IPS-NIHi7 (cell line): ENCODE measurements at regions not wholly inside any gene's neighbourhood (a gene's known extent, or its start where the extent isn't known, plus 50 kb on each side); places are given as distances from the start of the nearest gene placed in this dataset.

Experiments used
- DNase-seq: peaks from one replicate; pipeline ENCODE4 v3.0.0; 2012; ENCODE audit warnings: mixed read lengths; ENCODE audit errors: extremely low spot score

GRCh38 chr13:38606699-38607535, 80.0 kb upstream of the FREM2 start:
- peak; percentile 22 for DNase-seq

DNA sequence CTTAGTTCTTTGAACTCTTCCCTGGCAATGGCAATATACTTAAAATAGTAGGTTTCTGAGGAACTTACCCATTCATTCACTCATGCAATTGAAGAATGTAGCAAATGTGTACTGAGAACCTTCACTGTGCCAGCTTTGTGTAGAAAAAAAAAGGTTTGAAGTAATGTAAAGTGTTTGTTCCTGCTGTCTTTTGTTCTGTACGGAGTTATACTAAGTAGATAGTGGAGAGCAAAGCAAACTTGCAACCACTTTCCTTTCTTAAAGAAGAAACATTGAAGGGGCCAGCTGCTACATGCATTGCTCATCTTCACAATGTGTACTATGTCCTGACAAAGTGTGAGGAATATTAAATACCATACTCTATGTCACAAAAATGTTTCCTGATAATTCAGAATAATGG, 68.9 kb upstream of the FREM2 start:
- no peak for DNase-seq

- DNase-seq = no peak
Observed at GRCh38 chr13:38618336-38618735, 68.5 kb upstream of the FREM2 start.

DNA sequence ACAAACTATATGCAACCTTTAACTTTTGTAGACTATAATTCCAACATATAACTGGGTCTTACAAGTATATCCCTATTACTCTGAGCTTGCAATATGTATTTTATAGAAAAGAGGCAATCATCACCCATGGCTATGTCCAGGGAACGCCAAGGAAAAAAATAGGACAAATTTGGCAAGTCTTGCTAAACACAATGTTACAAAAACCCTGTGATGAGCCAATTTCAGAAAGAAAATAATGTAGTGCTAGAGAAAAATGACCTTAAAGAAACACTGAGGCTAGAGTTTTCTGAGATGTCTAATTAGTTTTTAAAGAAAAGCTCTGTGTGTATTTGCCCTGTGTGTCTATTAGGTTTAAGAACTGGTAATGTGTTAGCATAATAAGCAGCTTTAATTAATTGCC, 68.0 kb upstream of the FREM2 start:
- no peak for DNase-seq

DNA sequence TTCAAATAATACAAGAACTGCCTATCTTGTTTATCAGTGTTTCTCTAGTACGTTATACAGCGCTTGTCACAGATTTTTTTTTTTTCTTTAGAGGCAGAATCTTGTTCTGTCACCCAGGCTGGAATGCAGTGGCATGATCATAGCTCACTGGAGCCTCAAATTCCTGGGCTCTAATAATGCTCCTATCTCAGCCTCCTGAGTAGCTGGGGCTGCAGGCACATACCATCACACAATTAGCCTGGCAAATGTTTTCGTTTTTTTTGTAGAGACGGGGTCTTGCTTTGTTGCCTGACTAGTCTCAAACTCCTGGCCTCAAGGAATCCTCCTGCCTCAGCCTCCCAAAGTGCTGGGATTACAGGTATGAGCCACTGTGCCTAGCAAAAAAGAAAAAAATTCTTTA, 66.0 kb upstream of the FREM2 start:
- no peak for DNase-seq

DNA sequence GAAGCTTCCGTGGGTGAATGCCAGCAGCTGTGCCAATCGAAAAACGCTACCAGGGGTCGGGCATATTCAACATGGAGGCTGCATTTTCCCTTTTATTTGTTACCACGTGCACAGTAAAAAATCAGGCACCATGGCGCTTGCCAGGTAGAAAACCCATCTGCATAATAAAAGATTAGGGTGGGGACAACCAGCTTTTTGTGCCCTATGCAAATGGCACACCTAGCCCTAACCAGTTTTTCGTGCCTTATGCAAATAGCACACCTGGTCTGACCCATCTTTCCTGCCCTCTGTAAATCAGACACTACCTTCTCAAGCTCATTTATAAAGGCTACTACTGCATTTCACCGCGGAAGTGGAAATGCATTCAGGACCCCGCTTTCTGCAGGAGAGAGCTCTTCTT, 62.1 kb upstream of the FREM2 start:
- DNase-seq = peak; percentile 18

GRCh38 chr13:38628554-38628953, 58.3 kb upstream of the FREM2 start:
- DNase-seq = no peak

- no peak for DNase-seq
Observed at GRCh38 chr13:38630780-38631179, 56.1 kb upstream of the FREM2 start.

DNA sequence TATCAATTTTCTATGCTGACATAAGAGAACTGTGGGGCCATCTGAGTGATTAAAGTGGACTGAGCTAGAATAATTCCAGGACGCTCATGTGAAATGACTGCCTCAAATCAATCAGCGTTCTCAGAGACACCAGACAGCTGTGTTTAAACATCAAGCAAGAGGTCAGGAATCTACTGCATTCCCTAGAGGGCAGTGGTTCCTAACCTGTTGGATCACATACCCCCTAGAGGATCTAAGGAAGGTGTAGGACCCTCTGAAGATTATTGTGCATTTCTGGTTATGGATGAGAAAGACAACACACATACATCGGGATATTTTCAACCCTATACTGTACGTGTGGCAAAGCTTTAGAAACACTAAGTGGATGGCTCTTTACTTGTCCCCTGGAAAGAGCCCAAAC, 51.8 kb upstream of the FREM2 start:
- DNase-seq = peak; percentile 16

DNA sequence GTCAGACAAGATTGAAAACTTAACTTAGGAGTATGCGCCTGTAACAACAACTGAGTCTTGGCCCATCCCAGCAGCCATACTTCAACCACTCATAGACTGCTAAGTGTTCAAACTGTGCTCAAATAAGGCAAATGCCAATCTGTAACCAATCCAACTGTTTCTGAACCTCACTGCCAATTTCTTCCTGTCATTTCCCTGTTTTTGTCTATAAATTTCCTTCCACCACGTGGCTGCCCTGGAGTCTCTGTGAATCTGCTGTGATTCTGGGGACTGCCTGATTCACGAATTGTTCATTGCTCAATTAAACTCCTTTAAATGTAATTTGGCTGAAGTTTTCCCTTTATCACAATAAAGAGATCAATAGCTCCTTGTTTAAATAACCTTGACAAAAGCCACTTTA, 50.8 kb upstream of the FREM2 start:
- DNase-seq = no peak

DNA sequence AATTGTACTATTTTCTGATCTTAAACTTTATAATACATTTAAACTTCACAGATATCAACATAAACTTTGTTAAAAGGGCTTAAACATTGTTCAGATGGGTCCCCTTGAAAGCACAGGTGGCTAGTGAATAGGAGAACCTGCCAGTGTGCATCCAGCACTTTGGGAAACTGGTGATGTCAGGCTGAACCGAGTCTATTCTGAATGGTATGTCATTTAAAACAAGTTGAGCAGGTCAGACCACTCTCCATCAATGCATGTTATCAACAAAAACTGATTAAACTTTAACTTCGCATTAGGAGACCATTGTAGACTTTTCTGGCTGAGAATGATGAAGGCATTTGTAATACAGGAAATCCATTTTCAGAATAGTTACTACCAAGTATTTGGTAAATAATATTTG, 50.1 kb upstream of the FREM2 start:
- no peak for DNase-seq
